ENCODE measurements at regions not wholly inside any gene's neighbourhood (a gene's known extent, or its start where the extent isn't known, plus 50 kb on each side); places are given as distances from the start of the nearest gene placed in this dataset.

DNA sequence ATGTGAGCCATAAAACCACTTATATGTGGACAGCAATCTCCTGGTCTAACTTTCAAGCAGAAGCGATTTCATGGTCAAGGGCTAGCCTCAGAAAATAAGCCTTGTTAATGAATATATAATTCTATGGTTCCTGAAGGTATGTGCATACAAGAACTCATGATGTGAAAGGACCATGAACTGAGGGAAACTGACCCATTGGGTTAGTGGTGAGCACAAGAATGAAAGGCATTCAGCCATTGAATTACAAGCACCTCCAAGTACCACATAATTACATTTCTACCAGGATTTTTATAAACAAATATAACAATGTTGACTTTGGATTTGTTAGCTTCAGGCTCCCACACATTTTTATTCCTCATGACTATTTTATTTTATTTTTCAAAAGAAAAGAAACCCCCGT lies 459.0 kb downstream of the TLE4 start:
- no peak for TF ChIP-seq EP300 (IDR thresholded peaks at IDR 0.05)
- TF ChIP-seq, protein P1, sequence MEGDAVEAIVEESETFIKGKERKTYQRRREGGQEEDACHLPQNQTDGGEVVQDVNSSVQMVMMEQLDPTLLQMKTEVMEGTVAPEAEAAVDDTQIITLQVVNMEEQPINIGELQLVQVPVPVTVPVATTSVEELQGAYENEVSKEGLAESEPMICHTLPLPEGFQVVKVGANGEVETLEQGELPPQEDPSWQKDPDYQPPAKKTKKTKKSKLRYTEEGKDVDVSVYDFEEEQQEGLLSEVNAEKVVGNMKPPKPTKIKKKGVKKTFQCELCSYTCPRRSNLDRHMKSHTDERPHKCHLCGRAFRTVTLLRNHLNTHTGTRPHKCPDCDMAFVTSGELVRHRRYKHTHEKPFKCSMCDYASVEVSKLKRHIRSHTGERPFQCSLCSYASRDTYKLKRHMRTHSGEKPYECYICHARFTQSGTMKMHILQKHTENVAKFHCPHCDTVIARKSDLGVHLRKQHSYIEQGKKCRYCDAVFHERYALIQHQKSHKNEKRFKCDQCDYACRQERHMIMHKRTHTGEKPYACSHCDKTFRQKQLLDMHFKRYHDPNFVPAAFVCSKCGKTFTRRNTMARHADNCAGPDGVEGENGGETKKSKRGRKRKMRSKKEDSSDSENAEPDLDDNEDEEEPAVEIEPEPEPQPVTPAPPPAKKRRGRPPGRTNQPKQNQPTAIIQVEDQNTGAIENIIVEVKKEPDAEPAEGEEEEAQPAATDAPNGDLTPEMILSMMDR (IDR thresholded peaks at IDR 0.05), result no peak
